Cardiac muscle cell (in vitro differentiated cells and primary cell): ENCODE measurements at regions not wholly inside any gene's neighbourhood (a gene's known extent, or its start where the extent isn't known, plus 50 kb on each side); places are given as distances from the start of the nearest gene placed in this dataset.

Source experiments
- DNase-seq, 2 donors: peaks; one replicate each; pipeline versions ENCODE4 v3.0.0 to v3.0.0-alpha.2; 2010 to 2017; ENCODE audit warnings: low read depth in 1 of 2, low spot score in 1 of 2
- H3K27ac ChIP-seq: fragments of 200-600 bp; sonication (generic); 2 replicates; pipeline ENCODE4 v1.5.1; 2016
- H3K27me3 ChIP-seq: fragments of 200-600 bp; sonication (generic); 2 replicates; pipeline ENCODE4 v1.6.0; 2016; ENCODE audit warnings: control low read depth
- H3K36me3 ChIP-seq: fragments of 200-600 bp; sonication (generic); 2 replicates; pipeline ENCODE4 v1.5.1; 2016; ENCODE audit warnings: control low read depth
- H3K4me1 ChIP-seq: fragments of 200-600 bp; sonication (generic); 2 replicates; pipeline ENCODE4 v1.8.1; 2017; ENCODE audit warnings: low read depth, mild to moderate bottlenecking, mixed run types
- H3K4me3 ChIP-seq: fragments of 200-600 bp; sonication (generic); 2 replicates; pipeline ENCODE4 v1.5.1; 2016; ENCODE audit warnings: mild to moderate bottlenecking
- H3K9me3 ChIP-seq: fragments of 200-600 bp; sonication (generic); 2 replicates; pipeline ENCODE4 v1.5.1; 2017; ENCODE audit warnings: low read depth, mild to moderate bottlenecking, control low read depth
- TF ChIP-seq, protein P1 (sequence below): IDR thresholded peaks from 2 replicates; pipeline ENCODE4 v1.5.1; 2012; ENCODE audit warnings: low read depth, mild to moderate bottlenecking, low read length

GRCh38 chr1:81364088-81364487 is 436.6 kb upstream of the ADGRL2 start:
- Histone ChIP-seq H3K27me3 (no peaks in the 10 kb centered on the region), H3K4me3 (no peak overlapping the region), H3K9me3 (no peaks in the 10 kb centered on the region), H3K4me1 (no peaks in the 10 kb centered on the region), H3K27ac (no peak overlapping the region), H3K36me3 (no peaks in the 10 kb centered on the region)
- no peak for DNase-seq
- TF ChIP-seq, protein P1, sequence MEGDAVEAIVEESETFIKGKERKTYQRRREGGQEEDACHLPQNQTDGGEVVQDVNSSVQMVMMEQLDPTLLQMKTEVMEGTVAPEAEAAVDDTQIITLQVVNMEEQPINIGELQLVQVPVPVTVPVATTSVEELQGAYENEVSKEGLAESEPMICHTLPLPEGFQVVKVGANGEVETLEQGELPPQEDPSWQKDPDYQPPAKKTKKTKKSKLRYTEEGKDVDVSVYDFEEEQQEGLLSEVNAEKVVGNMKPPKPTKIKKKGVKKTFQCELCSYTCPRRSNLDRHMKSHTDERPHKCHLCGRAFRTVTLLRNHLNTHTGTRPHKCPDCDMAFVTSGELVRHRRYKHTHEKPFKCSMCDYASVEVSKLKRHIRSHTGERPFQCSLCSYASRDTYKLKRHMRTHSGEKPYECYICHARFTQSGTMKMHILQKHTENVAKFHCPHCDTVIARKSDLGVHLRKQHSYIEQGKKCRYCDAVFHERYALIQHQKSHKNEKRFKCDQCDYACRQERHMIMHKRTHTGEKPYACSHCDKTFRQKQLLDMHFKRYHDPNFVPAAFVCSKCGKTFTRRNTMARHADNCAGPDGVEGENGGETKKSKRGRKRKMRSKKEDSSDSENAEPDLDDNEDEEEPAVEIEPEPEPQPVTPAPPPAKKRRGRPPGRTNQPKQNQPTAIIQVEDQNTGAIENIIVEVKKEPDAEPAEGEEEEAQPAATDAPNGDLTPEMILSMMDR = no peak

GRCh38 chr1:81358151-81358550 is 442.6 kb upstream of the ADGRL2 start:
- Histone ChIP-seq H3K36me3 (no peaks in the 10 kb centered on the region), H3K27me3 (no peaks in the 10 kb centered on the region), H3K9me3 (no peaks in the 10 kb centered on the region), H3K4me1 (peaks cover 3% of the 10 kb centered on the region), H3K27ac (no peak overlapping the region), H3K4me3 (no peak overlapping the region)
- TF ChIP-seq, protein P1 = no peak
- no peak for DNase-seq

GRCh38 chr1:81351864-81352263 is 448.9 kb upstream of the ADGRL2 start:
- H3K4me3 ChIP-seq = no peak overlapping the region
- no peaks in the 10 kb centered on the region for H3K27me3 ChIP-seq
- TF ChIP-seq, protein P1 = no peak
- peaks cover 22% of the 10 kb centered on the region for H3K4me1 ChIP-seq
- no peaks in the 10 kb centered on the region for H3K36me3 ChIP-seq
- H3K9me3 ChIP-seq = no peaks in the 10 kb centered on the region
- H3K27ac ChIP-seq = no peak overlapping the region
- DNase-seq = no peak

- TF ChIP-seq, protein P1 = no peak
- no peak for DNase-seq
- peaks cover 26% of the 10 kb centered on the region for H3K4me1 ChIP-seq
- H3K36me3 ChIP-seq = no peaks in the 10 kb centered on the region
- no peaks in the 10 kb centered on the region for H3K9me3 ChIP-seq
- H3K27me3 ChIP-seq = no peaks in the 10 kb centered on the region
- H3K27ac ChIP-seq = no peak overlapping the region
- H3K4me3 ChIP-seq = no peak overlapping the region
These were observed 451.4 kb upstream of the ADGRL2 start for GRCh38 chr1:81349194-81349965.

DNA sequence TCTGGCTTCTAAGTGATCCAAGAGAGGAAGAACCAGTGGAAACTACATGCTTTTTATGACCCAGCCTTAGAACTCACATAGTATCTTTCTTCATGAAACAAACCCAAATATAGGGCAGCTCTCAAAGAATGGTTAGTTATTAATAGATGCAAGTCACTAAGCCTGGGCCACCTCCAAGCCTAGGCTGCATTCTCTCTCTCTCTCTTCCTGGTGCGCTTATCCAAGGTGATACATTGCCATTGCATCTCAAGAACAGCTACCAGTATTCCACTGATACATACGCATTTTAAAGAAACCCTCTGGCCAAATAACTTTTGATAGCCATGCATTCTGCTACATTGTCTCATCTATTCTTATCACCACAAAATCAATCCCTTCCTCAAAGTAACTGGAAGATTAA is 455.6 kb upstream of the ADGRL2 start:
- H3K27ac ChIP-seq = no peak overlapping the region
- H3K27me3 ChIP-seq = no peaks in the 10 kb centered on the region
- H3K36me3 ChIP-seq = no peaks in the 10 kb centered on the region
- no peak for DNase-seq
- no peaks in the 10 kb centered on the region for H3K9me3 ChIP-seq
- TF ChIP-seq, protein P1 = no peak
- H3K4me1 ChIP-seq = peaks cover 13% of the 10 kb centered on the region
- no peak overlapping the region for H3K4me3 ChIP-seq
